ENCODE measurements at regions not wholly inside any gene's neighbourhood (a gene's known extent, or its start where the extent isn't known, plus 50 kb on each side); places are given as distances from the start of the nearest gene placed in this dataset.

DNA sequence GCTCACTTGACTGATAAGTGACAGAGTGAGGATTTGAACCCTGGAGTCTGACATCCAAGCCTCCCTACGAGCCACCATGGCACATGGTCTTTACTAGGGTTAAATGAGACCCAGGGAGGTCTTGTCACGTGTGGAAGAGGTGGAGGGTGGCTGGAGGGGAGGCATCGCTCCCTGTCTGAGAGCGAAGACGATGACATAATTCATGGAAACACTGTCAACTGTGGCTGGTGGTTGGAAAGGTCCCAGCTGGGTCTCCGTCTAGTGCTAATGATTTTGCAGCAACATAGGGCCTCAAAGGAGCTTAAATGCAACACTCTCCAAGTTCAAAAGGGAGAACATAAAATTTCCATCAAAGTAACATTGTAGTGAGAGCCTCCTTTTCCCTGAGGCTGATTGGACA lies 99.9 kb upstream of the BAIAP2L1 start:
- TF ChIP-seq EZH2 (IDR thresholded peaks at IDR 0.05; ENCODE audit: low read length, unreplicated experiment): no peak
- TF ChIP-seq, protein P1, sequence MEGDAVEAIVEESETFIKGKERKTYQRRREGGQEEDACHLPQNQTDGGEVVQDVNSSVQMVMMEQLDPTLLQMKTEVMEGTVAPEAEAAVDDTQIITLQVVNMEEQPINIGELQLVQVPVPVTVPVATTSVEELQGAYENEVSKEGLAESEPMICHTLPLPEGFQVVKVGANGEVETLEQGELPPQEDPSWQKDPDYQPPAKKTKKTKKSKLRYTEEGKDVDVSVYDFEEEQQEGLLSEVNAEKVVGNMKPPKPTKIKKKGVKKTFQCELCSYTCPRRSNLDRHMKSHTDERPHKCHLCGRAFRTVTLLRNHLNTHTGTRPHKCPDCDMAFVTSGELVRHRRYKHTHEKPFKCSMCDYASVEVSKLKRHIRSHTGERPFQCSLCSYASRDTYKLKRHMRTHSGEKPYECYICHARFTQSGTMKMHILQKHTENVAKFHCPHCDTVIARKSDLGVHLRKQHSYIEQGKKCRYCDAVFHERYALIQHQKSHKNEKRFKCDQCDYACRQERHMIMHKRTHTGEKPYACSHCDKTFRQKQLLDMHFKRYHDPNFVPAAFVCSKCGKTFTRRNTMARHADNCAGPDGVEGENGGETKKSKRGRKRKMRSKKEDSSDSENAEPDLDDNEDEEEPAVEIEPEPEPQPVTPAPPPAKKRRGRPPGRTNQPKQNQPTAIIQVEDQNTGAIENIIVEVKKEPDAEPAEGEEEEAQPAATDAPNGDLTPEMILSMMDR (conservative IDR thresholded peaks at IDR 0.05; ENCODE audit: low read depth, low read length): no peak
- TF ChIP-seq EZH2phosphoT487 (IDR thresholded peaks at IDR 0.05; ENCODE audit: borderline replicate concordance, low read length): no peak

Measured in PC-3 (cell line).